ENCODE measurements at regions not wholly inside any gene's neighbourhood (a gene's known extent, or its start where the extent isn't known, plus 50 kb on each side); places are given as distances from the start of the nearest gene placed in this dataset.

- TF ChIP-seq CTCF (IDR thresholded peaks at IDR 0.05; ENCODE audit: borderline replicate concordance, extremely low read depth, low read length, poor library complexity, severe bottlenecking), result no peak
- TF ChIP-seq EZH2 (IDR thresholded peaks at IDR 0.05; ENCODE audit: borderline replicate concordance, low read depth, low read length, severe bottlenecking), result no peak
These were observed 72.5 kb upstream of the C11orf87 start for GRCh38 chr11:109349276-109350080.
